ENCODE measurements at regions not wholly inside any gene's neighbourhood (a gene's known extent, or its start where the extent isn't known, plus 50 kb on each side); places are given as distances from the start of the nearest gene placed in this dataset.
"Not testable (repeated sequence)": the region's sequence is repeated elsewhere in the genome, so short reads cannot be mapped to it uniquely, and the experiment has no call there.

DNA sequence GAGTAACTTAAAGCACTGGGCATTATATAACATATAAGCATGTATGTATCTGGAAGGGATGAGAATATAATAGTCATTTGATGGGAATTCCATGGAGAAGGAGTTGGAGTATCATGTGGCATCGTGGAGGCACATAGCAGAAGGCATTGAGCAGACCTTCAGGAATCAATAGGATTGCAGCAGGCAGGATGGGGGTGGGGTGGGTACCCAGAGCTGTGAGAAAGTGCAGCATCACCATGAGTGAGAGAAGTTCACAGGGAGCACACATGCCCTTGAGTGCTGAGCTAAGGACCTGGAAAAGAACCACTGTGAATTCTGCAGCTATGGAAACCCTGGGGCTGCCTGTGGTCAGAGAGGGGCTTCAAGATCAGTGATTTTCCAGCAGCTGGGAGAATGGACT, 57.3 kb downstream of the MED10 start:
- no peak for DNase-seq

DNA sequence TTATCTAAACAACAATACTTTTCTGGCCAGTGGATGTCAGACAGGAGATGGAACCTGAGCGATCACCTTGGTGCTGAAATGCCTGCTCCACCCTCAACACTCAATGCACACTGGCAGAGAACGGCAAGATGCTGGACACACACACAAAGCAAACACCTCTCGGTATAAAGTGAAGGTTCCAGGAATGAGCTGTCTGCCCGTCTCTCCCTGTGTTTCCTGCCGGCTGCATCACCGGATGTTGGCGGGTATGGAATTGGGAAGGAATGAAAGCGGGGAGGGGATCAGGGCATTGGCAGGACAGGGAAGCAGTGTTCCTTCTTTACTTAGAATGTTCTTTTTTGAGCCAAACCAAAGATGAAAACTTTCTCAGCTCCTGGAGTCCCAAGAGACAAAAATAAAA, 59.2 kb downstream of the MED10 start:
- no peak for DNase-seq

DNA sequence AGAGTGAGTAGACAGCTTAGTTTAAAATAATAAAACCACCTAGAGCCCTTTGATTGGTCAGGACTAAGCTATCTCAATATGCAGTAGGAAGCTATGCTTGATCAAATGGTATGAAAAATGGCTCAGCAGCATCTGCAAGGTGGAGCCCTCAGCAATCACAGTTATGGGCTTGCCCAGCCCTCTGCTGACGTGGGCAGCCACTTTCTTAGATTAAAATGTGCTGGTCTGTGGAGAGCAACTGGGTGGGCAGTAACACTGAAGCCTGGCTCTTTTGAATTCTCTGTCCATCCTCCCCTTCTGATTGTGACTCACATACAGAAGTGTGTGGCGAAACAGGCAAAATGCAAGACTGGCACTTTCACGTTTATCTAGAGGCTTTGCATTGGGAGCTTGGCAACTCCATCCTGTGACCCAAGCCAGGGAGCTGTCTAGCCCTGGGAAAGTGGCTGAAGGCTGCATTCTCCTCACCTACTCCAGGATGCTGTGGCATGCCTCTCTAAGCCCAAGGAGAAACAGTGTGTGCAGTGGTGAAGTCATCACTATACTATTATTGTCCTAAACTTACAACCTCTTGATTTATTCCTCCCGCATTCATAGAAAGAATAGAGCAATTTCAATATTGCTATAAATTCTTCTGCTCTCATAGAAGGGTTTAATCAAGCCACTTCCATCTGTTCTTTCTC, 61.1 kb downstream of the MED10 start:
- DNase-seq, result no peak

DNA sequence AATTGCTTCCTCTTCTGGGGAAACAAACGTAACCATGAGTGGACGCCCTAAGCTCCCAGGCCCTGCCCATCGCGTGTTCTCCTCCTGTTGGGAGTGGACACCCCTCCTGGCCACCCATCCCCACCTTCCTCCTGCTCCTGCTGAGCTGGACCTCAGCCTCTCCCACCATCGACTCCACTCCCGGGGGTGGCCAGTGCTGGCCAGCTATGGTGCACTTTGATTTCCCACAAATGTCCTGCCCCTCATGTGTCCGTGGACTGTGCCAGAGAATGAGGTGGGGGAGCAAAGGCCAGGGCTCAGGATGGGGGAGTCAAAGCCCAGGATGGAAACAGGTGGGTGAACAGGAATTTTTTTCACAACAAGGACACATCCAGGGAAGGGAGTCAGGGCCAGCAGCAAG, 62.8 kb downstream of the MED10 start:
- no peak for DNase-seq

DNA sequence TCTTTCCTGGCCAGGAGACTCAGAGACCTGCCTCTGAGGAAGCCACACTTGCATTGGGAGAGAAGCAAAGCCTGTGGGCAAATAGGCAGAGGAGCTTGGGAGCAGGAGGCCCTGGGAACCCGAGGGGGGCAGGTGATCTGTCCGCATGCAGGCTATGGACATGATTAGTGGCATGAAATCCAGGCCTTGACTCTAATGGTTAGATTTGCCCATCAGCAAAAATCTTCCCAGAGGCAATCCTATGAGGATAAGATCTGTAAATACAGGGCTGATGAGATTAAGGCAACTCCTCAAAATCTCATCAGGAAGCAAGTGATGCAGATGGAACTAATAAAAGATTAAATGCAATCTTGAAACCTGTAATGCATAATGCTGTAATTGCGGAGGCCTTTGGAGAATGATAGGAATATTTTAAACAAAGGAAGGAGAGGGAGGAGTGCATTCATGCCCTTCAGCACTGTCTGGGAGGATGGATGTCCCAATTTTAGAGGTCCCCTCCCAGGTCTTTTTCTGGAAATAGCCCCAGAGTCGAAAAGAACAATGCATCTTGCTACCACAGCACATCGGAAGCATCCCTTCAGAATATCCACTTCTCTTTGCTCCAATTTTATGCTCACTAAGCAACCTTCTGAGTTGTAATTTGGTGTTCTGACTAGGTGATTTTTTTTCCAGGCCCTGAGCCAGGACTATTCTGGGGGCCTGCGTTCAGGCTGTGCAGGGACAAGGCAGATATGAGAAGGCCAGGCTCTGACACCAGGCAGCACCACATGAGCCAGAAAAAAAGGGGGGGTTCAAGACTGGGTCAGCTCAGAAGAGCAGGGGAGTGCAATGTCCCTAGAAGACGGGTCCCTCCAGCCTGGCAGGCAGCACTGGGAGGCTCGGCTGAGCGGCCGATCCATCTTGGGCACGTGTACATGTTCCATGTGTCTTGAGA, 66.5 kb downstream of the MED10 start:
- DNase-seq, result no peak

DNA sequence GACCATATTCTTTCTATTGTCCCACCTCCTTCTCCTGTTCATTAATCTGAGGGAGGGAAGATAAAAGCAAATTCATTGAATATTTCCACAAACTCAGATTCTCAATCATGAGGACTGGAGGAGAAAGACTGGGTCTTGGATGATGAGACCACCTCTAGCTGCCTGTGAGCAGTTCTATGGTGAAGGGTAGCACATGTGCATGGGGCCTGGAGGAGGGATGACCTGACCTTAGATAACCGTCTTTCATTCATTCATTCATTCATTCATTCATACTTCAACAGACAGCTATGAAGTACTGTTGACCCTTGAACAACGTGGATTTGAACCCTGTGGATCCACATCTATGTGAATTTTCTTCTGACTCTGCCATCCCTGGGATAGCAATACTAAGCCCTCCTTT, 68.4 kb downstream of the MED10 start:
- no peak for DNase-seq

DNA sequence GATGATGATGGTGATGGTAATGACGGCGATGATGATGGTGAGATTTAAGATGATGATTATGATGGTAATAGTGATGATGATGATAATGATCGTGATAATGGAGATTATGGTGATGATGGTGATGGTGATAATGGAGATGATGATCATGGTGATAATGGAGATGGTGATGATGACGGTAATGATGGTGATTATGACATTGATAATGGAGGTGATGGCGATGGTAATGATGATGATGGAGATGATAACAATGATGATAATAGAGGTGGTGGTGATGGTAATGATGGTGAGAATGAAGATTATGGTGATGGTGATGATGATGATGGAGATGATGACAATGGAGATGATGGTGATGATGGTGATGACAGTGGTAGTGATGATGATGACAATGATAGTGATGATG, 69.7 kb downstream of the MED10 start:
- no peak for DNase-seq

DNA sequence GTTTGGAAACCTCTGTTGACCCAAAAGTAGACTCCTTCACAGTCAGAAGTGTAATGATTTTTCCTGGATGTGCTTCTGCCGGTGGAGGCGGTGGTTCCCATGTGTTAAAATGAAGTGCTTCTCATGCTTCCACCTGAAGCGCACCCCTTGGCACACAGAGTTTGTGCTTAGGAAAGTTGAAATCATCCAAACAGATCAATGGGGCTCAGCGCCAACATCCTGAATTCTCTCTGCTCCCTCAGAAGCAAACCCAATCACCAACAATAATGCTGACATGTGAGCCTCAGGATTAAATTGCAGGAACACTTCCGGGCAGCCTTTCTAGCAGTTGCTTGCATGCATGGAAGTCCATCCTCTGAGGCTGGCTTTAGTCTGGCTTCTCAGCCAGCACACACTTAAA, 71.0 kb downstream of the MED10 start:
- DNase-seq, result no peak

DNA sequence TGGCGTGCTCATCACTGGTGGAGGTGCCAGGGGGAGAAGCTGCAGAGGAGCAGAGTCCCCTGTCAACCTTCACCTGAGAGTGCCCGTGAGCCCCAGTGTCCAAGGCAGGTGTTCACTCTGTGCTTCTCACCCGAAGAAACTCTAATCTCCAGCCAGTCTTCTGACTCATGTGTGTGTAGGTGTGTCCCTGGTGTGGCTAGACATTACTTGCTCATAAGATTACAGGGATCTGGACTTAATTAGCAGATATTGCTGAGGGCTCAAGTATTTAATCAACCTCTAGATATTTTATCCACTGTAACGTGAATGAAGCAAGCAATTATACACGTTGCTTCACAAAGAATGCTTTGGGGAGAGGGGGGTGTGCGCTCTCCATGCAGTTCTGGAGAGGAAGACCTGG, 72.5 kb downstream of the MED10 start:
- no peak for DNase-seq

DNA sequence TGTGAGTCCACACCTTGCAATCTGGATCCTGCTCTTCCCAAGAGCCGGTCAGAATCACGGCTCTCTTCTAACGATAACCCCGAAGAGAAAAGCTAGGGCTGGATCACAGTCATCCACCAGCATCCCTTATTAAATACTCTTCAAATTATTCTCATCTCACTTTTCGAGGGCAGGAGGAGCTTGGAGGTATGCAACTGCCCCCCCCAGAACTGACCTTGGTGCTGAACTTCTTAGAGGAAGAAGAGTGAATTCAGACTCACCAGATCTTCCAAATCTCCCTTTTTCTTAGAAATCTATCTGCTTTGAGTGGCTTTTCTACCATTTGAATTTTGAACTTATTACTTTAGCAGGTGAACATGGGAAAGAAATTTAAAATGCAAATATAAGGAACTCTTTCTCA, 75.7 kb downstream of the MED10 start:
- DNase-seq, result no peak

DNA sequence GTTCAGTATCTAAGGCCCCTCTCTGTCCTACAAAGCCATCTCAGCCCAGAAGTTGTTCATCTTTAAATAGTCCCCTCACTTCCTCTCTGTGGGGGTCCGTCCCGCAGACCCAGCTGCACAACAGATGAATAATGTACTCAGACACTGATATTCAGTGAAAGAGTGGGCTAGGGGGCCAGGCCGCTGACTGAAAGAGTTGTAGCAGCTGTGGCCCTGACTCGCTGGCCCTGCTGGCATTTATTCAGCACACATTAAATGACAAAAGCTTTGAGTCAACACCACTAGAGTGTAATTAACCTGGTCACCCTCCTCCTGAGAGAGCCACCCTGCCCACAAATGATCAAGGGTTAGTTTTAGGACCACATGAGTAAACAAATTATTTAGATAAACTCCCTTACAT, 76.3 kb downstream of the MED10 start:
- DNase-seq, result no peak

DNA sequence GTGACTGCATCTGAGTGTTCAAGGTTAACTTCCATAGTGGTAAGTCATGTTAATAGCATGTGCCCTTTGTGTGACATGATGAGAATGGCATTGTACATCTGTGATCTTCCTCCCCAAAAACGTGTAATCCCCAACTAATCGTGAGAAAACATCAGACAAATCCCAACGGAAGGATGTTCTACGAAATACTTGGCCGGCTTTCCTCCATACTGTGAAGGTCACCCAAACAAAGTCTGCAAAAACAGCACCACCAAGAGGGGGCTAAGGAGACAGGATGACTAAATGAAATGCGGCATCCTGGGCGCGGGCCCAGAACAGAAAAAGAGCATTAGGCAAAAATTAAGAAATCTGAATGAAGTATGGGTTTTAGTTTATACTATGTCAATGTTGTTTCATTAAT, 81.8 kb downstream of the MED10 start:
- DNase-seq, result no peak

DNA sequence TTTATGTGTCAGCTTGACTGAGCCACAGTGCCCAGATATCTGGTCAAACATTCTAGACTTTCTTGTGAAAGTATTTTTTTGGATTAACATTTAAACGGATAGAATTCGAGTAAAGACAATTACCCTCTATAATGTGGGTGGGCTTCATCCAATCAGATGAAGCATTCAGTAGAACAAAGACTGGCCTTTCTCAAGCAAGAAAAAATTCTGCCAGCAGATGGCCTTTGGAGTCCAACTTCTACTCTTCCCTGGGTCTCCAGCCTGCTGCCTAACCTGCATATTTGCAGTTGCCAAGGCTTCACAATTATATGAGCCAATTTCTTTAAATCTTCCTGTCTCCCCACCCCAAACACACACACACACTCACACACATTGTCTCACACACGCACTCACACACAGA, 86.4 kb downstream of the MED10 start:
- DNase-seq, result peak; percentile 6

DNA sequence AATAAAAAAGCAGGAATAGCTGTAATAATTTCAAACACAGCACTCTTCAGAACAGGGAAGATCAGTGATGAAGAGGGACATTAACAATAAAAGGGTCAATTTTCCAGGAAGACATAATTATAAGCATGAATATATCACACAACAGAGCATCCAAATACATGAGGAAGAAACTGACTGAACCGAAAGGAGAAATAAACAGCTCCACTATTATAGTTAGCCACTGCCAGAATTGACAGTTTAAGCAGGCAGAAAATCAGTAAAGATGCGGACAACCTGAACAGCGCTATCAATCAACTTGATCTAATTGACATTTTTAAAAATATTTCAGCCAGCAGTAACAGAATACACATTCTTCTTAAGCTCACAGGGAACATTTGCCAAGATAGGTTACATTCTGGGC, 89.1 kb downstream of the MED10 start:
- no peak for DNase-seq

DNA sequence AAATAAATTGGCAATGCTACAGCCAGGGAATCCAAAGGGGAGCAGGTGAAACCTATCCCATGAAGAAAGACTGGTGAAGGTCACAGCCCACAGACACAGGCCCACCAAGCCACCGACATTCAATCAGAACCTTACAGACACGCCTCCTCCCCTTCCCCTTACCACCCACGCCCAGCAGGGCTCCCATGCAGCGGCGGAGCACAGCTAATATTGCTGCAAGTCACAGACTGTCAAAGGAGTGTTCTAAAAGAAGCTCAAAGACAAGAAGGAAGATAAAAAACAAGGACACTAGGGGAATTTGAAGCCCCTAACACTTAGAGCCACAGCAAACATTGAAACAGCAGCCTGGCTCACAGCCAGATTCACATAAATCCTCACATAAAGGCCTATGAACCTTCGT, 91.2 kb downstream of the MED10 start:
- no peak for DNase-seq

DNA sequence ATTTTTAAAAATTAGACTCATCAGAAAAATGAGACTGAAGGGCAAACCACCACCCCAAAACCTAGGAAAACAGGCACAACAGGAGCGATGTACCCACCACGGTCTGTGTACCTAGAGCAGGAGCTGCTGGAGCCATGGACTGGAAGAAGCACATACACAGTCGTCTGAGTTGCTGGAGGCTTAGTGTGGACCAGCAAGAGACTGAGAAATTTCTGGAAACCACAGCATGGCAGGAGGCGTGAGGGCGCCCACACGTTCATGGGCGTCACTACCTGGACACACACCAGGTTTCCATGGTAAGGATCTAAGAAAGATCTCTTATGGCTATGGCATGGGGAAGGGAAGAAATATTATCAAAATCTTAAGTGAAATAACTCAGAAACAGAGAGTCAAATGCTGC, 91.9 kb downstream of the MED10 start:
- no peak for DNase-seq

DNA sequence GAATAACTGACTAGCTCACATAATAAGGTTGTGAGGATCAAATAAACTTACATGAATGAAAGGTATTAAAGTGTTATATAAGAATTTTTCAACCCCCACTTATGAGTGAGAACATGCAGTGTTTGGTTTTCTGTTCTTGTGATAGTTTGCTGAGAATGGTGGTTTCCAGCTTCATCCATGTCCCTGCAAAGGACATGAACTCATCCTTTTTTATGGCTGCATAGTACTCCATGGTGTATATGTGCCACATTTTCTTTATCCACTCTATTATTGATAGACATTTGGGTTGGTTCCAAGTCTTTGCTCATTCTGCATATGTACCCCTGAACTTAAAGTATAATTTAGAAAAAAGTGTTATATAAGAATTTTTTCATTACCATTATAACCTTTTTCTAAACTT, 93.9 kb downstream of the MED10 start:
- not testable (repeated sequence) for DNase-seq

DNA sequence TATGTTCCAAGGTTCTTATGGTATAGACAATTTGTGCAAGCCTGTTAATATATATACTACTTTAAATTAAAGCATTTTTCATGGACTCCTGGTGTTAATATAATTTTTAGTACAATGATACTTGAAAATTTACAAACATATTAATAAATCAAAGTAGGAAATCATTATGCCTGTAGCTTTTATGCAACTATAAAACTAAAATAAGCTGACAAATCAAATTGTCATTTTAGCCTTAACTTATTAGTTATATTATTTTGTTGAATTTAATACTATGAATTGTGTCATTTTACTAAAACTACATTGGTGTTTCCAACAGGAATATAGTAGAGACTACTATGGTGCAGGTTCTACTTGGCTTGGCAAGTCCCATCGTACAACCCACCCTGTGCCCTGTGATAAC, 96.0 kb downstream of the MED10 start:
- no peak for DNase-seq

DNA sequence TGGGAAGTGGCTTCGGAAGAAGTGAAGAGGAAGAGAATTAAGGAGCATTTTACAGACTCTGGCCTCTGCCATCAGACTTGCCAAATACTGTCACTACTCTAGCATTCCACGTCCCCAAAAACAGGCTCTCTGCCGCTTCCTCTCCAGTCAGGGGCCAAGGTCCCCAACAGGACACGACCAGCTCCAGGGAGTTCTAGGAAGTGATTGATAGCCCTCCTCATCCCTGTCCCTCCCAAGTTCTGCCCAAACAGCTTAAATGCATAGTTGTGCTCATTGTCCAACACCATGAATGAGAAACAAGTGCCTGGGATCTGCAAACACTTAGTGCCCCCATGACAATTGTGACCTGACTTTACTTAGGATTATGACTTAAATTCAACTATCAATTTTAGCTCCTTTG, 96.5 kb downstream of the MED10 start:
- no peak for DNase-seq

DNA sequence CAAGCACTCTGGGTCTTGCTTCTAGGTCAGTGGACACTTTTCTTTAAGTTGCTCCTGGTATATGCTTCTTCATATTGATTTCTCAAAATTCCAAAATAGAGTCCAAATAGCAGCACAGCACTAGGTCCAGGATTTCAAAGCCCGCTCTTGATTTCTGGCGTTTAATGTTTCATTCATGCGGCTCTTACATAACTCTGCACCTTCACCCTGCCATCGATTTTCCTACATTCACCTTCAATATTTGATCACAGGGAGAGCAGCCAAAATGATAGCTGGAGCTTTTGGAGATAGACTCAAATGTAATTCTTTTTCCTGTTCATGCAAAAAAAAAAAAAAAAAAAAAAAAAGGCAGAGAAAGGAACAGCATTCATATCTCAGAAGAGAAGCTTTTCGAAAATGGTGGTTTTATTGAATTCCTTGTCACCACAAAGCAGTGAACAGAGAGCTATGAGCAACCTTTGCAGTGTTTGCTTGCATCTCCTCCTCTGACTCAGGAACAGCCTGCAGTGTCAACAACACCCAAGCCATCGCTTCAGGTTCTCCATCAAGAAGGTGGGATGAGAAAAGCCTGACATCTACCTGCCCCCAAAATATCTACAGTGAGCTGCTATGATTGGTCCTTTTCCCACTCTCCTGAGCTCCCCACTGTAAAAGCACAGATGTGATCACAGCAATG, 97.8 kb downstream of the MED10 start:
- no peak for DNase-seq

DNA sequence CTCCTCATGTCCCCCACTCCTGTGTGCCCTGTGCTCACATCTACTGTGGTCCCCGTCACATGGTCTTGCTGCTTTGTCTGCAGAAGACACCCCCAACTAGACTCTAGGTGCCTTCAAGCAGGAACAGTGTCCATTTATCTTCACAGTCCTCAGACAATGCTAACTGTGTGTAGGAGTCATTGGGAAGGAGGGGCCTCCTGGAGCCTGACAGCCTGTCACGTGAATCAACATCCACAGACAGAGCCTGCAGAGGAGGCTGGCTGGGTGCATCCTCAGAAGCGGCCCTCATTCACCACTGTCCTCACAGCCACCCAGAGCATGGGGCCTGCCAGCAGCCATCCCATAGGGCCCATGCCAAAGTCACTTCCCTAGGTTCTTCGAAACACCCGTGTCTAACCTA, 98.7 kb downstream of the MED10 start:
- no peak for DNase-seq

DNA sequence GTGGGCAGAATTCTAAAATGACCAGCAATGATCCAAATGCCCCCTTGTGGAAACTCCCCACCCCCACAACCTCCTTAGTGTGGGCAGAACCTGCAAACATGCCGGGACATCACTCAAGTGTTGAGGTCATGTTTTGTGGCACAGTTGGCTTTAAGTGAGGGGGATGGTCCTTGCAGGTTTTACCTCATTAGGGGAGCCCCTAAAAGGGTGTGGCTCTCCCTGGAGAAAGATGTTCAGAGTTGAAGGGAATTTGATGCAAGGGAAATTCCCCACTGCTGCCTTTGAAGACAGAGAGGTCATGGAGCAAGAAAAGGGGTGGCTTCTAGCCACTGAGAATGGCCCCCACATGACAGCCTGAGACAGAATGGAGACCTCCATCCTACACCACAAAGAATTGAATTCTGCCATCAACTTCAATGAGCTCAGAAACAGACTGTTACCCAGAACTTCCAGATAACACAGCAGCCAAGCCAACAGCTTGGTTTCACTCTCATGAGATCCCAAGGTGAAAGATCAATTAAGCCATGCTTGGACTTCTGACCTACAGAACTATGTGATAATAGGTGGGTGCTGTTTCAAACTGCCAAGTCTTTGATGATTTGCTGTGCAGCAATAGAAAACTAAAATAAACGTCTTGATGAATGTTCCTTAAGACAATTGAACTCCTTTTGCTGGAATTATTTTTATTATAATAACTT, 103.4 kb downstream of the MED10 start:
- DNase-seq, result no peak

DNA sequence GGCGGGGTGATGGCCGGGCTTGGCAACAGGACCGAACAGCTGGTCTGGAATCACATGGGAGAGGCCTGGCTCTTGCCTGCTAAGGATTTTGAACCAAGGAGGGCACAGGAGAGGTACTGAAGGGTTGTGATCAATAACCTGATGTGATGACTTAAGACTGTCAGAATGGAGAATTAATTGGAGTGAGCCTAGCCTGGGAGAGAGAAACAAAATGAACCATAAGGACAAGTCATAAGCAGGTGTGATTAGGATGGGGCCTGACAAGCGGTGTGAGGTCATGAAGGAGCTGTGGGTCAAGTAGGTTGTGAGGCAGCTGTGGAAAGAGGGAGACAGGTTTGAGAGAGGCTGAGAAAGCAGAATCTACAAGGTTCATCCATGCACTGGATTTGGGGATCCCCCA, 104.6 kb downstream of the MED10 start:
- DNase-seq, result no peak
